ENCODE measurements at regions not wholly inside any gene's neighbourhood (a gene's known extent, or its start where the extent isn't known, plus 50 kb on each side); places are given as distances from the start of the nearest gene placed in this dataset.

DNA sequence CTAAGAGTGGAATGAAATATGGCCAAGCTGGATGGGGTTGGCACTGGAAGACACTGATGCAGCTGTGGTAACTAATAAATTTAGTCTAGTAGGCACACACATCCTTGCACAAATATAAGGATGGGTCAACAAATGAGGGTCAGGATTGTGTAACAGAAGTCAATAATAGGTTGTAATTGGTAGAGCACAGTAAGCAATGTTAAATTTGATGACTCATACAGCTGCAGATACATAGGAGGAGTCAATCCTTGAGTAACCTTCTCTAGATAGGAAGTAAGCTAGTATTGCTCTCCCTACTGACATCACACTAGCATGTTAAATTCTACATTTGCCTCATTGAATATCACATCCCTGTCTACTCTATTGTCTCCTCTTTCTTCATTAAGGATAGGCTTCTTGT lies 332.1 kb downstream of the PTPRC start:
- intact Hi-C loops (cut with DNase I): no loop called here
- Histone ChIP-seq H3K27me3 (no peaks in the 10 kb centered on the region), H3K27ac (no peak overlapping the region), H3K9me3 (no peaks in the 10 kb centered on the region), H3K4me3 (no peak overlapping the region), H3K36me3 (no peaks in the 10 kb centered on the region), H3K4me1 (no peaks in the 10 kb centered on the region)
- DNase-seq (ENCODE audit: low spot score in 2 of 2): no peak
- TF ChIP-seq, protein P1, sequence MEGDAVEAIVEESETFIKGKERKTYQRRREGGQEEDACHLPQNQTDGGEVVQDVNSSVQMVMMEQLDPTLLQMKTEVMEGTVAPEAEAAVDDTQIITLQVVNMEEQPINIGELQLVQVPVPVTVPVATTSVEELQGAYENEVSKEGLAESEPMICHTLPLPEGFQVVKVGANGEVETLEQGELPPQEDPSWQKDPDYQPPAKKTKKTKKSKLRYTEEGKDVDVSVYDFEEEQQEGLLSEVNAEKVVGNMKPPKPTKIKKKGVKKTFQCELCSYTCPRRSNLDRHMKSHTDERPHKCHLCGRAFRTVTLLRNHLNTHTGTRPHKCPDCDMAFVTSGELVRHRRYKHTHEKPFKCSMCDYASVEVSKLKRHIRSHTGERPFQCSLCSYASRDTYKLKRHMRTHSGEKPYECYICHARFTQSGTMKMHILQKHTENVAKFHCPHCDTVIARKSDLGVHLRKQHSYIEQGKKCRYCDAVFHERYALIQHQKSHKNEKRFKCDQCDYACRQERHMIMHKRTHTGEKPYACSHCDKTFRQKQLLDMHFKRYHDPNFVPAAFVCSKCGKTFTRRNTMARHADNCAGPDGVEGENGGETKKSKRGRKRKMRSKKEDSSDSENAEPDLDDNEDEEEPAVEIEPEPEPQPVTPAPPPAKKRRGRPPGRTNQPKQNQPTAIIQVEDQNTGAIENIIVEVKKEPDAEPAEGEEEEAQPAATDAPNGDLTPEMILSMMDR (IDR thresholded peaks at IDR 0.05): no peak

DNA sequence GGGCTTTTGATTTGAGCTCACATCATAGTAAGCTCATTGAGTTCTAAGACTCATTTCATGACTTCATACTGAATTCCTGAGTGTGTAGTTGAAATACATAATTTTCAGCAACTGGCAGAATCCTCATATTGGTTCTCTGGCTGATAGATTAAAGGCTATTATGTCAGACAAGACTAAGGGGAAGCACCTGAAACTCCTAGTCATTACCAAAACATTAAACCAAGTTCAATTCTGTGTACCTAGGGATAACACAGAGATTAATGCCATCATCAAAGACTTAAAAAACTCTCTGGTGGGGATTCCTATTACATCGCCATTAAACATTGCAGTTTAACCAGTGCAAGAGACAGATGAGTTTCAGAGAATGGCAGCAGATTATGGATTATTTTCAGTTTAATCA lies 339.1 kb downstream of the PTPRC start:
- intact Hi-C loops (cut with DNase I): no loop called here

DNA sequence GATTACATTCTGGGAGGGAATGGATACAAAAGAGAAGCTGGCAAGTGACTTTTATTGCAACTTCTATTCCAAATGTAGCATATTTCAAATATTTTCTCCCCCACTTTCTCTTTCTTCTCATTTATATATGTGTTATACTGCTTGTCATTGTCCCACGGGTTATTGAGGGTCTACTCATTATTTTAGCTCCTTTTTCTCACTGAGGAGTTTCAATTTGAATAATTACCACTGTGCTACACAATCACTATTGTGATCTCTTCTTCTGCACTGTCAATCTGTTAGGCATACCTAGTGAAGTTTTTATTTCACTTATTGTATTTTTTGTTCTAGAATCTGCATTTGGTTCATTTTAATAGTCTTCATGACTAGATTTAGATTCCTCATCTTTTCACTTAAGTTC lies 339.7 kb downstream of the PTPRC start:
- H3K9me3 ChIP-seq: no peaks in the 10 kb centered on the region
- TF ChIP-seq, protein P1 (IDR thresholded peaks at IDR 0.05): no peak
- H3K27ac ChIP-seq: no peak overlapping the region
- H3K36me3 ChIP-seq: no peaks in the 10 kb centered on the region
- DNase-seq (ENCODE audit: low spot score in 2 of 2): no peak
- intact Hi-C loops (cut with DNase I): no loop called here
- no peak overlapping the region for H3K4me3 ChIP-seq
- no peaks in the 10 kb centered on the region for H3K27me3 ChIP-seq
- H3K4me1 ChIP-seq: no peaks in the 10 kb centered on the region

More for the DNA sequence above, 339.1 kb downstream of the PTPRC start:
- Histone ChIP-seq H3K27me3 (no peaks in the 10 kb centered on the region), H3K9me3 (no peaks in the 10 kb centered on the region), H3K4me3 (no peak overlapping the region), H3K4me1 (no peaks in the 10 kb centered on the region), H3K36me3 (no peaks in the 10 kb centered on the region), H3K27ac (no peak overlapping the region)
- TF ChIP-seq, protein P1 (IDR thresholded peaks at IDR 0.05): no peak
- no peak for DNase-seq (ENCODE audit: low spot score in 2 of 2)

DNA sequence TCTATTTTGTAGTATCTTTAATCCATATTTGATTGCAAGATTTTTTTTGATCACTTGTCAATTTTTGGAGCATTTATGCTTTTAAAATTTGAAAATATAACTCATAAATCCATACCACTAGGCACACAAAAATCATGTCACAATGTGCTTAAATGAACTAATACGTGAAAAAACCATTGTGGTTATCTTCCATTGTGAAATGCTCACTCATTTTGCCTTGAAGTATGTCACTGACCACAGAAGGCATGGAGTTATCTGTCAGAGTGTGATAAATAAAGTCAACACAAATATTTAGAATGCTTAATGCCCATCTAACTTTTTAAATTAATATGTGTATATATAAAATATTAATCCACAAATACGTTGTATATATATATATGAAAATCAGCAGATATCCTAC lies 347.2 kb downstream of the PTPRC start:
- no peaks in the 10 kb centered on the region for H3K36me3 ChIP-seq
- intact Hi-C loops (cut with DNase I): no loop called here
- DNase-seq (ENCODE audit: low spot score in 2 of 2): no peak
- no peak overlapping the region for H3K27ac ChIP-seq
- TF ChIP-seq, protein P1 (IDR thresholded peaks at IDR 0.05): no peak
- H3K4me3 ChIP-seq: no peak overlapping the region
- H3K4me1 ChIP-seq: no peaks in the 10 kb centered on the region
- H3K27me3 ChIP-seq: no peaks in the 10 kb centered on the region
- H3K9me3 ChIP-seq: no peaks in the 10 kb centered on the region

DNA sequence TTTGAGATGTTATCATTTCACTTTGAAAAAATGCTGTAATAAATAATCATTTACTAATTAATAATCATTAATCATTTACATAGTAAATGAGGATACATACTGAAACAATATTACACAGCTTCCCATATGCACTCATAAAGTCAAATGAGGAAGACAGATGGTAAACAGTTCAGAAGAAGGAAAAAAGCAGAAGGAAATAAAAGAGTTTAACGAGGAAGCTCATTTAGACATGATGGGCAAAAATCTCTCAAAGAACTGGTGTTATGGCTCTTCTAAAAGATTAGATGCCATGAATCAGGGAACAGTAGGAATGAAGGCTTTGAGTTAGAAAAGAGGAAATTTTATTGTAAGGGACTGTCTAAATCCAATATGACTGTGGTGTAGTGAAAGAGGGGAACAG lies 347.6 kb downstream of the PTPRC start:
- no peaks in the 10 kb centered on the region for H3K27me3 ChIP-seq
- no peaks in the 10 kb centered on the region for H3K4me1 ChIP-seq
- no peaks in the 10 kb centered on the region for H3K9me3 ChIP-seq
- no peak overlapping the region for H3K27ac ChIP-seq
- H3K4me3 ChIP-seq: no peak overlapping the region
- TF ChIP-seq, protein P1 (IDR thresholded peaks at IDR 0.05): no peak
- no peak for DNase-seq (ENCODE audit: low spot score in 2 of 2)
- intact Hi-C loops (cut with DNase I): no loop called here
- no peaks in the 10 kb centered on the region for H3K36me3 ChIP-seq

DNA sequence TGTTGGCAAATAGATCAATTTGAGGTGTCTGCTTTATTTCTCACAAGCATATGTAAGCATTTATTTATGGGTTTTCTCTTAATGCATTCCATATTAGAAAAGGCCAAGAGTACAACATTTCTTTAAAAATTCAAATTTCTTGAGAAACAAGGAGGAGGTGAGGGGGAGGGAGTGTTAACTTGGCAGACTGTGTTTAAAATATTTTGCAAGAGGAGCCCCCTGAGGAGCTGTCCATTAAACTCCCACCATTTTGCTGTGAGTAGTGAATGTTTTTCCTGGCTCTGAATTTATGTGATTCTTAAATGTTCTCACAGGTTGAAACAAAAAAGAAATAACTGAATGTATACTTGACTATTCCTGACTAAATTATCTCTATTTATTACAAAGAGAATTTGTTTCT lies 363.8 kb downstream of the PTPRC start:
- no peaks in the 10 kb centered on the region for H3K9me3 ChIP-seq
- TF ChIP-seq, protein P1 (IDR thresholded peaks at IDR 0.05): no peak
- H3K36me3 ChIP-seq: no peaks in the 10 kb centered on the region
- DNase-seq (ENCODE audit: low spot score in 2 of 2): no peak
- no peaks in the 10 kb centered on the region for H3K4me1 ChIP-seq
- intact Hi-C loops (cut with DNase I): no loop called here
- no peak overlapping the region for H3K27ac ChIP-seq
- no peak overlapping the region for H3K4me3 ChIP-seq
- no peaks in the 10 kb centered on the region for H3K27me3 ChIP-seq

Data from ascending aorta (tissue), 2 donors.